CD4-positive, alpha-beta T cell (primary cell): ENCODE measurements at regions not wholly inside any gene's neighbourhood (a gene's known extent, or its start where the extent isn't known, plus 50 kb on each side); places are given as distances from the start of the nearest gene placed in this dataset.

Experiments
- ATAC-seq: fragments of 200-7000 bp; cut with Tn5 transposase; one replicate; pipeline ENCODE4 v1.10.0; 2022; ENCODE audit warnings: mild to moderate bottlenecking; ENCODE audit not compliant: poor library complexity
- CTCF ChIA-PET: fragments of 350-600 bp; sonication (Branson Sonifier 250); formaldehyde crosslinking; loops from one replicate; lab custom pipeline; 2021; ENCODE audit warnings: antibody characterized with exemption, inconsistent platforms; lab: Charles Lee
- POLR2A ChIA-PET: fragments of 350-600 bp; sonication (Branson Sonifier 250); formaldehyde crosslinking; loops from one replicate; lab custom pipeline; 2021; ENCODE audit warnings: antibody characterized with exemption, inconsistent platforms; lab: Charles Lee
- DNase-seq, 14 experiments: peaks; one replicate each; pipeline ENCODE4 v3.0.0-alpha.2; 2013 to 2020; ENCODE audit warnings: mixed read lengths in 2 of 14
- H3K27ac ChIP-seq, 2 donors: one replicate each; pipeline versions ENCODE4 v1.5.1 to v1.7.0; 2013; ENCODE audit warnings: low read length in 2 of 2, low read depth in 1 of 2, mild to moderate bottlenecking in 1 of 2
- H3K27me3 ChIP-seq, 2 experiments: 1 replicate in 1 of 2; 2 replicates in 1 of 2; pipeline versions ENCODE4 v1.6.1 to v1.7.0; 2013; ENCODE audit warnings: low read length in 2 of 2, control low read depth in 1 of 2, mild to moderate bottlenecking in 1 of 2, moderate library complexity in 1 of 2; ENCODE audit not compliant: insufficient read depth in 2 of 2, control insufficient read depth in 1 of 2
- H3K36me3 ChIP-seq: one replicate; pipeline ENCODE4 v1.6.1; 2013; ENCODE audit warnings: low read length, control low read depth; ENCODE audit not compliant: insufficient read depth
- H3K4me1 ChIP-seq: one replicate; pipeline ENCODE4 v1.6.1; 2013; ENCODE audit warnings: low read length, control low read depth; ENCODE audit not compliant: insufficient read depth
- H3K4me3 ChIP-seq: one replicate; pipeline ENCODE4 v1.5.1; 2013; ENCODE audit warnings: mild to moderate bottlenecking, low read length, moderate library complexity
- H3K9me3 ChIP-seq, 2 experiments: 1 replicate in 1 of 2; 2 replicates in 1 of 2; pipeline versions ENCODE4 v1.6.1 to v1.7.0; 2013; ENCODE audit warnings: low read length in 2 of 2, mild to moderate bottlenecking in 2 of 2, control low read depth in 1 of 2, moderate library complexity in 1 of 2; ENCODE audit not compliant: control insufficient read depth in 1 of 2, insufficient read depth in 1 of 2
- H3K27ac Mint-ChIP-seq: one replicate; pipeline ENCODE4 v1.8.0; 2020; ENCODE audit warnings: mixed read lengths
- H3K27me3 Mint-ChIP-seq: one replicate; pipeline ENCODE4 v1.8.0; 2021; ENCODE audit warnings: mixed read lengths
- H3K36me3 Mint-ChIP-seq: one replicate; pipeline ENCODE4 v1.8.0; 2021; ENCODE audit warnings: low read depth, mixed read lengths
- H3K4me1 Mint-ChIP-seq: one replicate; pipeline ENCODE4 v1.8.0; 2021; ENCODE audit warnings: low read depth, mixed read lengths
- H3K4me3 Mint-ChIP-seq: one replicate; pipeline ENCODE4 v1.8.0; 2020; ENCODE audit warnings: mild to moderate bottlenecking, mixed read lengths
- H3K9me3 Mint-ChIP-seq: one replicate; pipeline ENCODE4 v1.8.0; 2020; ENCODE audit warnings: mixed read lengths
- intact Hi-C, 2 experiments: fragments of 100-400 bp; cut with DNase I in 1 of 2; cut with micrococcal nuclease in 1 of 2; formaldehyde crosslinking; loops; one replicate each; pipeline versions ENCODE4 v1.15.1 to v1.9.0; 2023 to 2025; cut with DNase I, micrococcal nuclease
- TF ChIP-seq, protein P1 (sequence below): fragments of 200-600 bp; IDR thresholded peaks from one replicate; pipeline ENCODE4 v1.8.0; 2022; ENCODE audit warnings: antibody characterized with exemption, mild to moderate bottlenecking

DNA sequence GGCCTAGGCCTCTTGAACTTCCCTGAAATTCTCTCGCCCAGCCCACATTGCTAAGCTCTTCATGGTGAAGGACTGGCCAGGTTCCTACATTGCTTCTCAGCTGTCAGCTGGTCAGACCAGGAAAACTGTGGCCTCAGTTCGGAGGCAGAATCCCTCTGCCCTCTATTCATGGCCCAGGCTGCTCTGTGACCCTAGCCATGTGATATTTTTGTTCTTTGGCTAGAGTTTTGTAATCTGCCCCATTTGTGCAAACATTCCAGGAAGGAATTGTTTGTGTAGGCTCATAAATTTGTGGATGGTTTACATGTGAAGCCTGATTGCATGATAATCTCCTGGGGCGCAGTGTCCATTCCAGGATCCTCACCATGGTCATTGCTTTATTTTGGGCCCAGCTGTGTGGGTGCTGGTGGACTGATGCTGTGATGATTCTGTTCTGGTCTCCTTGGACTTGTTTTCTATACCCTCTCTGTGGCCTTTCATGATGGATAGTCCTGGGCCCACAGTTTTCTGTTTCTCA, 149.1 kb upstream of the E2F8 start:
- peaks cover 3% of the 10 kb centered on the region for H3K27me3 Mint-ChIP-seq
- intact Hi-C loops = no loop called here

DNA sequence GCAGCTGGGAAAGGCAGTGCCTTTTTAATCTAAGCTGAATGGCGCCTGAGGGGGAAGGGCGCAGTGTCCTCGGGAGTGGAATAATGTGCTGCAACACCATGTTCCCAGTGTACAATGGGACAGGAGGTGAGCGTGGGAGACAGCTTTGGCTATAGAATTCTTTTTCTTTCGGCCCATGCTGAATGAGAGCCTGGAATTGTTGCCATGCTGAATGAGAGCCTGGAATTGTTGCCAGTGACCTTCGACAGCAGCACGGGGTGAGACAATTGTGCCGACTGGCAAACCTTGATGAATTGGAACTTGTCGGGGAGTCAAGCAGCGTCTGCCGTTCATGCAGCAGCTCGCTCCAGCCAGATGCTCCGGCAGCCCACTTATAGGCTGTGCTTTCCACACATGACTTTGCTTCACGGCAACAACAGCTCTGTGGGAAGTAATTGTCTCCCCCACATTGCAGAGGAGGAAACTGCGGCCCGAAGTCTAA, 141.4 kb upstream of the E2F8 start:
- H3K27ac Mint-ChIP-seq = no peak overlapping the region
- TF ChIP-seq, protein P1, sequence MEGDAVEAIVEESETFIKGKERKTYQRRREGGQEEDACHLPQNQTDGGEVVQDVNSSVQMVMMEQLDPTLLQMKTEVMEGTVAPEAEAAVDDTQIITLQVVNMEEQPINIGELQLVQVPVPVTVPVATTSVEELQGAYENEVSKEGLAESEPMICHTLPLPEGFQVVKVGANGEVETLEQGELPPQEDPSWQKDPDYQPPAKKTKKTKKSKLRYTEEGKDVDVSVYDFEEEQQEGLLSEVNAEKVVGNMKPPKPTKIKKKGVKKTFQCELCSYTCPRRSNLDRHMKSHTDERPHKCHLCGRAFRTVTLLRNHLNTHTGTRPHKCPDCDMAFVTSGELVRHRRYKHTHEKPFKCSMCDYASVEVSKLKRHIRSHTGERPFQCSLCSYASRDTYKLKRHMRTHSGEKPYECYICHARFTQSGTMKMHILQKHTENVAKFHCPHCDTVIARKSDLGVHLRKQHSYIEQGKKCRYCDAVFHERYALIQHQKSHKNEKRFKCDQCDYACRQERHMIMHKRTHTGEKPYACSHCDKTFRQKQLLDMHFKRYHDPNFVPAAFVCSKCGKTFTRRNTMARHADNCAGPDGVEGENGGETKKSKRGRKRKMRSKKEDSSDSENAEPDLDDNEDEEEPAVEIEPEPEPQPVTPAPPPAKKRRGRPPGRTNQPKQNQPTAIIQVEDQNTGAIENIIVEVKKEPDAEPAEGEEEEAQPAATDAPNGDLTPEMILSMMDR = no peak
- no peaks in the 10 kb centered on the region for H3K36me3 Mint-ChIP-seq
- H3K4me1 Mint-ChIP-seq = no peaks in the 10 kb centered on the region
- ATAC-seq (no peak), DNase-seq (no peak)
- H3K9me3 Mint-ChIP-seq = no peaks in the 10 kb centered on the region
- intact Hi-C loops = no loop called here
- Histone ChIP-seq H3K27me3 (peaks cover 0 to 4% of the 10 kb centered on the region in 2 experiments), H3K9me3 (peaks cover 0 to 9% of the 10 kb centered on the region in 2 experiments), H3K27ac (no peak overlapping the region), H3K36me3 (no peaks in the 10 kb centered on the region), H3K4me1 (no peaks in the 10 kb centered on the region), H3K4me3 (no peak overlapping the region)
- ChIA-PET POLR2A (no interaction called here), CTCF (no interaction called here)
- no peak overlapping the region for H3K4me3 Mint-ChIP-seq
- peaks cover 44% of the 10 kb centered on the region for H3K27me3 Mint-ChIP-seq

More for the DNA sequence above, 149.1 kb upstream of the E2F8 start:
- Mint-ChIP-seq H3K36me3 (no peaks in the 10 kb centered on the region), H3K4me3 (no peak overlapping the region), H3K9me3 (no peaks in the 10 kb centered on the region), H3K27ac (no peak overlapping the region), H3K4me1 (no peaks in the 10 kb centered on the region)
- no peak overlapping the region for H3K4me3 ChIP-seq
- CTCF ChIA-PET = no interaction called here
- peaks cover 0 to 3% of the 10 kb centered on the region in 2 experiments for H3K9me3 ChIP-seq
- H3K27ac ChIP-seq = no peak overlapping the region
- DNase-seq = no peak
- ATAC-seq = no peak
- TF ChIP-seq, protein P1 = no peak
- POLR2A ChIA-PET = no interaction called here
- H3K27me3 ChIP-seq = peaks cover 0 to 4% of the 10 kb centered on the region in 2 experiments
- no peaks in the 10 kb centered on the region for H3K36me3 ChIP-seq
- H3K4me1 ChIP-seq = no peaks in the 10 kb centered on the region

DNA sequence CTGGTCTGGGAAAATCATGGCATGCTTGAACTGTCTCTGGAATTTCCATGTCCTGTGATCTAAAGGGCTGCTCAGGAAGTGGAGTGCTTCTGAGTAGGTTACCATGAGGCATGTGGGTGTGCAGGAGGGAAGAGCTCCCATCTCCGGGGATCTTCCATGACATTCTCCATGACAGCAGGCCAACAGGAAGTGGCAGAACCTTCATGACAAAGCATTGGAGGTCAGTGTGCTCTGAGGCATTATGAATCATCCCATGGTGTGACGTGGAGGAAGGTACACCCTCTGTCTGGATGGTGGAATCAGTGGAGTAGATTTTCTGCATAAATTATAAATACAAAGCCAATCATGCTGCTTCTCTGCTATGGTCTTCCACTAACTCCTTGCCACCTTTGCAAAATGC, 139.6 kb upstream of the E2F8 start:
- no peak overlapping the region for H3K4me3 ChIP-seq
- no peak for DNase-seq
- ChIA-PET CTCF (no interaction called here), POLR2A (no interaction called here)
- Mint-ChIP-seq H3K36me3 (no peaks in the 10 kb centered on the region), H3K4me3 (no peak overlapping the region), H3K9me3 (no peaks in the 10 kb centered on the region), H3K4me1 (no peaks in the 10 kb centered on the region), H3K27ac (no peak overlapping the region), H3K27me3 (peaks cover 55% of the 10 kb centered on the region)
- intact Hi-C loops = no loop called here
- no peaks in the 10 kb centered on the region for H3K36me3 ChIP-seq
- peaks cover 0 to 4% of the 10 kb centered on the region in 2 experiments for H3K27me3 ChIP-seq
- H3K27ac ChIP-seq = no peak overlapping the region
- peaks cover 0 to 9% of the 10 kb centered on the region in 2 experiments for H3K9me3 ChIP-seq
- TF ChIP-seq, protein P1 = no peak
- H3K4me1 ChIP-seq = no peaks in the 10 kb centered on the region
- ATAC-seq = no peak
